ENCODE measurements at regions not wholly inside any gene's neighbourhood (a gene's known extent, or its start where the extent isn't known, plus 50 kb on each side); places are given as distances from the start of the nearest gene placed in this dataset.

DNA sequence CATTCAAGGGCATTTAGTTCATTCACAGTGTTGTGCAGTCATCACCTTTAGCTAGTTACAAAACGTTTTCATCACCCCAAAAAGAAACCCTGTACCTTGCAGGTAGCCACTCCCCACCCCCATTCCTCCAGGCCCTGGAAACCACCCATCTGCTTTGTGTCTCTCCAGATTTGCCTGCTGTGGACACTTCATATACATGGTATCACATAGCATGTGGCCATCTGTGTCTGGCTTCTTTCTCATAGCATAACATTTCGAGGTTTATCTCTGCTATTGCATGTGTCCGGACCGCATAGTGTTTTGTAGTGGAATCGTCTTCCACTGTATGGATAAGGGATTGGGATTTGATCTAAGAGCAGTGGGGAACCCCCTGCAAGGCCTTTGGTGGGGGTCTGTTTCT lies 143.1 kb downstream of the AACS start:
- no peaks in the 10 kb centered on the region for H3K27me3 ChIP-seq (replicated peaks)
- DNase-seq: no peak
- H3K36me3 ChIP-seq (replicated peaks): no peaks in the 10 kb centered on the region
- in situ Hi-C loops (cut with HindIII; ENCODE audit: low pct_ligation_motif_present, low sequenced_read_pairs): no loop called here
- H3K4me3 ChIP-seq (ENCODE audit: low read depth, low read length): no peak overlapping the region
- no peak overlapping the region for H3K27ac ChIP-seq
- no peak for TF ChIP-seq CTCF (IDR thresholded peaks at IDR 0.05; ENCODE audit: low read depth, low read length, missing control alignments)

GRCh38 chr12:125208942-125209341 lies 143.7 kb downstream of the AACS start:
- no peak for DNase-seq
- H3K27ac ChIP-seq: no peak overlapping the region
- no peaks in the 10 kb centered on the region for H3K36me3 ChIP-seq (replicated peaks)
- no peak overlapping the region for H3K4me3 ChIP-seq (ENCODE audit: low read depth, low read length)
- in situ Hi-C loops (cut with HindIII; ENCODE audit: low pct_ligation_motif_present, low sequenced_read_pairs): no loop called here
- TF ChIP-seq CTCF (IDR thresholded peaks at IDR 0.05; ENCODE audit: low read depth, low read length, missing control alignments): no peak
- no peaks in the 10 kb centered on the region for H3K27me3 ChIP-seq (replicated peaks)

DNA sequence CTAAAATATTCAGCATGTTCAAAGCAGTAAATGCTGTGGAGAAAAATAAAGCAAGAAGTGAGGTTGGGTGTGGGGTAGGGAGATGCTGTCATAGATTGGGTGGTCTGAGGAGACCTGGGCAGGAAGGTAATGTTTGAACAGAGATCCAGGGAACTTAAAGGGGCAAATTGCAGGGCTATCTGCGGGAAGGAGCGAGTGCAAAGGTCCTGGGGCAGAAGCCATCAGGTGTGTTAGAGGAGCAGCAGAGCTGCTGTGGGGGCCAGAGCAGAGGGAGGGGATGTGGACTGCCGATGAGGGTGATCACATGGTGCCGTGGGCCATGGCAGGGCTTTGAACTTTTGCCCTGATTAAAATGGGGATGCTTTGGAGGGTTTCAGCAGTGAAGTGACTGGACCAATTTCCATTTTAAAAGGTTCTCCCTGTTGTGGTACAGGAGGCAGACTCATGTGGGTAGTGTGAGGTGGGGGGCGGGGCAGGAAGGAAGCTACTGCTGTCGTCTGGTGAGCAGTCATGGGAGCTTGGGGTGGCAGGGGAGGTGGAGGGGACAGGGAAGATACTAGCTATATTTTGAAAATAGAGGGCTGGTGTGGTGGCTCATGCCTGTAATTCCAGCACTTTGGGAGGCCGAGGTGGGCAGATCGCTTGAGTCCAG lies 145.0 kb downstream of the AACS start:
- TF ChIP-seq CTCF (IDR thresholded peaks at IDR 0.05; ENCODE audit: low read depth, low read length, missing control alignments): no peak
- Histone ChIP-seq H3K27ac (no peak overlapping the region), H3K36me3 (replicated peaks) (no peaks in the 10 kb centered on the region), H3K4me3 (ENCODE audit: low read depth, low read length) (no peak overlapping the region), H3K27me3 (replicated peaks) (no peaks in the 10 kb centered on the region)
- in situ Hi-C loops (cut with HindIII; ENCODE audit: low pct_ligation_motif_present, low sequenced_read_pairs): no loop called here
- DNase-seq: no peak

- TF ChIP-seq CTCF (IDR thresholded peaks at IDR 0.05; ENCODE audit: low read depth, low read length, missing control alignments): no peak
- Histone ChIP-seq H3K27me3 (replicated peaks) (no peaks in the 10 kb centered on the region), H3K4me3 (ENCODE audit: low read depth, low read length) (no peak overlapping the region), H3K36me3 (replicated peaks) (no peaks in the 10 kb centered on the region), H3K27ac (no peak overlapping the region)
- in situ Hi-C loops (cut with HindIII; ENCODE audit: low pct_ligation_motif_present, low sequenced_read_pairs): no loop called here
- no peak for DNase-seq
Measured at GRCh38 chr12:125211464-125211863, 146.2 kb downstream of the AACS start.

DNA sequence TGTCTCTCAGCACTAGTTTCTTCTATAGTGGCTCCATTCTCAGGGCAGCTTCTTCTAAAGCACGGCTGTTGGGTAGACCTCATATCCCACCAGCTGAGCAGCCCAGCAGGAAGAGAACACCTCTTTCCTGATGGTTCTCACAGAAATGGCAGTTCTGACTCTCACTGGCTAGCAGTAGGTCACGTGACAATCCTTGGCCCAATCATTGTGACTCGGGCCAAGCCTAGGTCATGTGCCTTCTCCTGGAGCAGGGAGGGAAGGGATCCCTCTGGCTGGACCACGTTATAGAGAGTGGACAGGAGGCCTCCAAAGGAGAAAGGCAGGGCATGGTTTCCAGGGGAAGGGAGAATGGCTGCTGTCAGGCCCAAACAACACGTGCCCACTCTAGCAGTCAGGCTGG lies 149.1 kb downstream of the AACS start:
- no peak for TF ChIP-seq CTCF (IDR thresholded peaks at IDR 0.05; ENCODE audit: low read depth, low read length, missing control alignments)
- H3K4me3 ChIP-seq (ENCODE audit: low read depth, low read length): no peak overlapping the region
- no peak for DNase-seq
- no peak overlapping the region for H3K27ac ChIP-seq
- H3K36me3 ChIP-seq (replicated peaks): no peaks in the 10 kb centered on the region
- no peaks in the 10 kb centered on the region for H3K27me3 ChIP-seq (replicated peaks)
- in situ Hi-C loops (cut with HindIII; ENCODE audit: low pct_ligation_motif_present, low sequenced_read_pairs): no loop called here

DNA sequence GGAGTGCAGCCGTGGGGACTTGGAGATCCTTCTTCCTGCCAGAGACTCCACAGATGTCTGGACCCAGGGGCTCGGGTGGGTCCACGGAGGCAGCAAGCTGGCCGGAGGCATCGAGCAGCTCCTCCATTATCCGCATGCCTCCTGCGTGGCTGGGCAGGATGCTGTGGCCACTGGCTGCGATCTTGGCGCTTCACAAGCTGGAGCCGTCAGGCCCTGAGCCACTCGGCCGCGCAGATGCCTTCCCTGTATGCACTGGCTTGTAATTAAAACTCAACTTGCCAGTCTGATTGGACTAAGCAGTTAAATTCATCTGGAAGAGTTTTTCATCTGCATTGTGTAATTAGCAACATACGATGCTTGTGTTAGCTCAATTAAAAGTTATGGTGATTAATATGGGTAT lies 151.5 kb downstream of the AACS start:
- no peak for DNase-seq
- Histone ChIP-seq H3K27me3 (replicated peaks) (no peaks in the 10 kb centered on the region), H3K4me3 (ENCODE audit: low read depth, low read length) (no peak overlapping the region), H3K36me3 (replicated peaks) (no peaks in the 10 kb centered on the region), H3K27ac (no peak overlapping the region)
- no peak for TF ChIP-seq CTCF (IDR thresholded peaks at IDR 0.05; ENCODE audit: low read depth, low read length, missing control alignments)
- in situ Hi-C loops (cut with HindIII; ENCODE audit: low pct_ligation_motif_present, low sequenced_read_pairs): no loop called here
